ENCODE measurements at regions not wholly inside any gene's neighbourhood (a gene's known extent, or its start where the extent isn't known, plus 50 kb on each side); places are given as distances from the start of the nearest gene placed in this dataset.
"Not testable (repeated sequence)": the region's sequence is repeated elsewhere in the genome, so short reads cannot be mapped to it uniquely, and the experiment has no call there.

DNA sequence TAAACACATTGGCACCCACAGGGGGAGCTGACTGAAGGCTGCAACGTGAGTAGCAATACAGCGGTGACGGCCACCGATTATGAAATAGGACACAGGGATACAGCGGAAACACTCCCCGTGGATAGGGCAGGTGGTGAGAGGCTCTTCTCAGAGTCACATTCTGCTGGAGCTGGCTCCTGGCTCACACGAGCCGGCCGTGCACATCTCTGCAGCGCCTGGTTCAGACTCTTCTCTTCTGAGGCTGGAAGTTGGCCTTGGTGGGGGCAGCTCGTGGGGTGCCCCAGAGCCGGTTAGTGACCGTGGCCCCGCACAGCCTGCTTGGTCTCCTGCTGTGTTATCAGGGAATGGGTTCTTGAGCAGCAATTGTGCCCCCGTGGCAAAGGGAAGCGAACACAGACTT lies 61.3 kb upstream of the EN2 start:
- DNase-seq (ENCODE audit: low read depth) = no peak

- not testable (repeated sequence) for DNase-seq (ENCODE audit: low read depth)
Observed at GRCh38 chr7:155397758-155398714, 59.9 kb upstream of the EN2 start.

- DNase-seq (ENCODE audit: low read depth) = no peak
Observed at GRCh38 chr7:155398944-155399343, 59.0 kb upstream of the EN2 start.

GRCh38 chr7:155399577-155399976 lies 58.4 kb upstream of the EN2 start:
- DNase-seq (ENCODE audit: low read depth) = no peak

- no peak for DNase-seq (ENCODE audit: low read depth)
Observed at GRCh38 chr7:155401231-155401630, 56.7 kb upstream of the EN2 start.

DNA sequence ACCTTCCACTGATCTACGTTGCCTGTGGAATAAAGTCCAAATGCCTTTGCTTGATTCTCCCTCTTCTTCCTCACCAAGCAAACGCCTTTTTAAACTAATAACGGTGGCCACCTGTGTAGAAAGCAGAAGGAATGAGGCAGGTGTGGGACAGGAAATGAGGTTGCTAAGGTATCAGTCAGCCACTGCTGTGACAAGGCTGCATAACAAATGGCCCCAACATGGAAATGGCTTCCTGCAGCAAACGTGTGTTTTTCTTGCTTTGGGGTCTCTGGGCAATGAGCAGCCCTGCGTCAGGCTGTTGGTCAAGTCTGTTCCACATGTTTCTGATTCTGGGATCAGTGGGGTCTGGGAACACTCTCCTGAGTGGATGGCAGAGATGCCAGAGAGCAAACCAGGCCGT lies 56.0 kb upstream of the EN2 start:
- no peak for DNase-seq (ENCODE audit: low read depth)

DNA sequence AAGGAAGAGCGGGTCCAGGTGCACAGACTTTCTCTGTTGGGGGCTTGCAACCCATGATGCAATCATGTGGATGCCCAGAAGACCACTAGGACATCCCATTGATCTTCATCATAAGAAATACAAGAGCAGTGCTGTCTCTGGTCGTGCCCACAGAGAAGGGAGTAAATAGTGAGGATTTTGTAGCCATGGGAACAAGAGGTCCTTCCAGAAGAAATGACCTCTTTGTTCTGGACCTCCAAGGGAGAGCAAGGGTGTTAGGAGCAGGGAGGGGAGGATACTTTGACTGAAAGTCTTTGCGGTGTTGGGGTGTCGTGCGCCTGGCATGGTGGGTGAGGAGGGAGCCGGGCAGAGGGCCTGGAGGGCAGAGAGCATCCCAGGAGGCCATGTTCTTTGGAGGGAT lies 55.0 kb upstream of the EN2 start:
- DNase-seq (ENCODE audit: low read depth) = no peak

- DNase-seq (ENCODE audit: low read depth) = no peak
Observed at GRCh38 chr7:155404976-155405375, 53.0 kb upstream of the EN2 start.

DNA sequence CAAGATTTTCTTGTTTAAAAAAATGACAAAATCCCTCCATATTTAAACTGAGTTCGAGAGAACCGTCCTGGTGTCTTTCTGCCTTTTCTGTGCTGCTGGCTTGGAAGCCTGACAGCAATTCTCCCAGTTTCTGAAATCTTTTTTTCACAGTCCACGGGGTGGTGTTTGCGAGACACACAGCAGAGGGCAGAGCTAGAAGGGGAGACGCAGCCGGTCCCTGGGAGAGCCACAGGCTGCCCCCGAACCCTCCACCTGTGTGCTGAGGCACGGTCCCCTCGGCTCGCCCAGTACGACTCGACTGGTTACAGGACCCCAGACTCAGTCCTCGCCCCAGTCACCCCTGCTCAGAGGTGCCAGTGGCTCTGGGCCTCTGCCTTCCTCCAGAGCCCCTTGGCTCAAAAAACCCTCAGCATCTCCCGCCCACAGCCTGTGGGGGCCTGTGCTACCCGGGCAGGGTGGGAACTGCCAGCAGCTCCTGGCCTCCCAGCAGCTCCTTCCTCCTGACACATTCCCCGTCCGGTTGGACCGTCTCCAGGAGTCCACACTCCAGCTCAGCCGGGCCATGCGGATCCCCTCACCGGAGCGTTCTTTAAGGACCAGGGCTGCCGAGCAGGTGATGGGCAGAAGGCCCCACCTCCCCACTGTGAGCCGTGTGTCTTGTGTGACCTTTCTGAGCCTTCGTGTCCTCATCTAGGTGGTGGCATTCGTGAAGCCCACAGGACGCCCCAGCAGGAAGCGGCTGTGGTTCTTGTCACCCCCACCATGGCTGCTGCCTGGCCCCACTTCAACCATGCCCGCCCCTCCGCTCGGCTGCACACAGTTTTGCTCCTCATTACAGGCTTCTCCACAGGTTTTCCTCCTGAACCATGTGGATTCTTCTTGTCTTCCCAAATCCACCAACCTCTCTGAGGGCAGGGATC lies 52.3 kb upstream of the EN2 start:
- no peak for DNase-seq (ENCODE audit: low read depth)

DNA sequence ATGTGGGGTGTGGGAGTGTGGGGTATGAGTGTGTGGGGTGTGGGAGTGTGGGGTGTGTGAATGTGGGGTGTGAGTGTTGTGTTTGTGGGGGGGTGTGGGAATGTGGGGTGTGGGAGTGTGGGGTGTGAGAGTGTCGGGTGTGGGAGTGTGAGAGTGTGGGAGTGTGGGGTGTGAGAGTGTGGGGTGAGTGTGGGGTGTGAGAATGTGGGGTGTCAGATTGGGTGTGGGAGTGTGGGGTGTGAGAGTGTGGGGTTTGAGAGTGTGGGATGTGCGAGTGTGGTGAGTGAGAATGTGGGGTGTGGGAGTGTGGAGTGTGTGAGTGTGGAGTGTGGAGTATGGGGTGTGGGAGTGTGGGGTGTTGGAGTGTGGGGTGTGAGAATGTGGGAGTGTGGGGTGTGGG lies 50.1 kb upstream of the EN2 start:
- no peak for DNase-seq (ENCODE audit: low read depth)

Data from activated T-cell treated with anti-CD3 and anti-CD28 coated beads for 24 hours (primary cell).